Hepatocyte (in vitro differentiated cells): ENCODE measurements at regions not wholly inside any gene's neighbourhood (a gene's known extent, or its start where the extent isn't known, plus 50 kb on each side); places are given as distances from the start of the nearest gene placed in this dataset.

Source experiments
- DNase-seq: peaks from one replicate; pipeline ENCODE4 v3.0.0-alpha.2; 2016; ENCODE audit warnings: low spot score
- H2AFZ ChIP-seq: fragments of 200-600 bp; sonication (generic); 2 replicates; pipeline ENCODE4 v1.6.0; 2016; ENCODE audit warnings: antibody characterized with exemption, mild to moderate bottlenecking
- H3K27ac ChIP-seq: fragments of 200-600 bp; sonication (generic); 2 replicates; pipeline ENCODE4 v1.5.1; 2016; ENCODE audit warnings: mild to moderate bottlenecking
- H3K27me3 ChIP-seq: fragments of 200-600 bp; sonication (generic); 2 replicates; pipeline ENCODE4 v1.6.1; 2016
- H3K36me3 ChIP-seq: fragments of 200-600 bp; sonication (generic); replicated peaks from 2 replicates; pipeline ENCODE4 v1.5.1; 2016; ENCODE audit warnings: low read depth; ENCODE audit not compliant: insufficient read depth
- H3K4me1 ChIP-seq: fragments of 200-600 bp; sonication (generic); 2 replicates; pipeline ENCODE4 v1.5.1; 2016; ENCODE audit warnings: mild to moderate bottlenecking, moderate library complexity; ENCODE audit not compliant: insufficient read depth
- H3K4me2 ChIP-seq: fragments of 200-600 bp; sonication (generic); 2 replicates; pipeline ENCODE4 v1.6.0; 2016
- H3K4me3 ChIP-seq: fragments of 200-600 bp; sonication (generic); 2 replicates; pipeline ENCODE4 v1.5.1; 2016; ENCODE audit warnings: mild to moderate bottlenecking
- H3K79me2 ChIP-seq: fragments of 200-600 bp; sonication (generic); 2 replicates; pipeline ENCODE4 v1.6.0; 2017; ENCODE audit warnings: mild to moderate bottlenecking
- H3K9me2 ChIP-seq: fragments of 200-600 bp; sonication (generic); replicated peaks from 2 replicates; pipeline ENCODE4 v1.6.0; 2017; ENCODE audit warnings: mild to moderate bottlenecking; ENCODE audit not compliant: insufficient read depth
- H3K9me3 ChIP-seq: fragments of 200-600 bp; sonication (generic); 2 replicates; pipeline ENCODE4 v1.5.1; 2016; ENCODE audit warnings: low read depth, mild to moderate bottlenecking
- H4K20me1 ChIP-seq: fragments of 200-600 bp; sonication (generic); 2 replicates; pipeline ENCODE4 v1.6.0; 2016; ENCODE audit warnings: mild to moderate bottlenecking; ENCODE audit not compliant: insufficient read depth, poor library complexity, severe bottlenecking
- EZH2 ChIP-seq: fragments of 200-600 bp; sonication (generic); IDR thresholded peaks from 2 replicates; pipeline ENCODE4 v1.6.1; 2016; ENCODE audit warnings: antibody characterized with exemption, mild to moderate bottlenecking, borderline replicate concordance
- EZH2phosphoT487 ChIP-seq: fragments of 200-600 bp; sonication (generic); IDR thresholded peaks from one replicate; pipeline ENCODE4 v1.6.1; 2018; ENCODE audit warnings: antibody characterized with exemption, mild to moderate bottlenecking, low read depth, moderate library complexity; ENCODE audit not compliant: unreplicated experiment, severe bottlenecking
- WGBS: methylation state at CpG from one replicate; pipeline ENCODE4 v1.1.6; 2016; ENCODE audit warnings: low lambda C conversion rate; ENCODE audit errors: missing lambda C conversion rate; 5-methylcytosine and 5-hydroxymethylcytosine counted together
- TF ChIP-seq, protein P1 (sequence below): fragments of 200-600 bp; sonication (generic); IDR thresholded peaks from 2 replicates; pipeline ENCODE4 v1.5.1; 2016; ENCODE audit warnings: antibody characterized with exemption, mild to moderate bottlenecking; ENCODE audit not compliant: poor library complexity

DNA sequence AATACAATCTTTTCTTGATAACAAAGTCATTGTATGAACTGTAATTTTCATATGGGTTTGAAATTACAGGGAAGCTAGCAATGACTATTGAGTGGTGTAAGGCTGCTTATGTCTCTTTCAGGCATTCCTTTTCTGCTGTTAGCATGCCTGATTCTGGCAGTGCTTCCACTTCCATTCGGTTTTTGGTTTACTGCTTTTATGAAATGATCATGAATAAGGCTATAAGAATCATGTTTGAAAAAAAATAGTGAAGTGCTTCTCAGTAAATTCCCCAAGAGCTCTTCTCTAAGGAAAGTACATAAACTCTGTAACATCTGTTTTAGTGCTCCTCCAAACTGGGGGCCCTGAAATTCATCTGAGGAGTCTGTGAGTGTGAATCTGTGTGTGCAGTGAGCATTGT lies 434.0 kb upstream of the RGS6 start:
- no peaks in the 10 kb centered on the region for H3K36me3 ChIP-seq
- H3K4me1 ChIP-seq: no peaks in the 10 kb centered on the region
- H3K9me2 ChIP-seq: no peaks in the 10 kb centered on the region
- peaks cover 87% of the 10 kb centered on the region for H3K79me2 ChIP-seq
- no peak overlapping the region for H3K27ac ChIP-seq
- TF ChIP-seq EZH2phosphoT487 (no peak), EZH2 (no peak)
- TF ChIP-seq, protein P1, sequence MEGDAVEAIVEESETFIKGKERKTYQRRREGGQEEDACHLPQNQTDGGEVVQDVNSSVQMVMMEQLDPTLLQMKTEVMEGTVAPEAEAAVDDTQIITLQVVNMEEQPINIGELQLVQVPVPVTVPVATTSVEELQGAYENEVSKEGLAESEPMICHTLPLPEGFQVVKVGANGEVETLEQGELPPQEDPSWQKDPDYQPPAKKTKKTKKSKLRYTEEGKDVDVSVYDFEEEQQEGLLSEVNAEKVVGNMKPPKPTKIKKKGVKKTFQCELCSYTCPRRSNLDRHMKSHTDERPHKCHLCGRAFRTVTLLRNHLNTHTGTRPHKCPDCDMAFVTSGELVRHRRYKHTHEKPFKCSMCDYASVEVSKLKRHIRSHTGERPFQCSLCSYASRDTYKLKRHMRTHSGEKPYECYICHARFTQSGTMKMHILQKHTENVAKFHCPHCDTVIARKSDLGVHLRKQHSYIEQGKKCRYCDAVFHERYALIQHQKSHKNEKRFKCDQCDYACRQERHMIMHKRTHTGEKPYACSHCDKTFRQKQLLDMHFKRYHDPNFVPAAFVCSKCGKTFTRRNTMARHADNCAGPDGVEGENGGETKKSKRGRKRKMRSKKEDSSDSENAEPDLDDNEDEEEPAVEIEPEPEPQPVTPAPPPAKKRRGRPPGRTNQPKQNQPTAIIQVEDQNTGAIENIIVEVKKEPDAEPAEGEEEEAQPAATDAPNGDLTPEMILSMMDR: no peak
- no peak overlapping the region for H2AFZ ChIP-seq
- H3K4me2 ChIP-seq: peak overlapping the region; percentile 23
- 67% methylated on average over 1 of the region's 1 CpG for WGBS
- no peak for DNase-seq
- no peaks in the 10 kb centered on the region for H3K9me3 ChIP-seq
- H4K20me1 ChIP-seq: no peaks in the 10 kb centered on the region
- H3K27me3 ChIP-seq: no peaks in the 10 kb centered on the region
- no peak overlapping the region for H3K4me3 ChIP-seq

DNA sequence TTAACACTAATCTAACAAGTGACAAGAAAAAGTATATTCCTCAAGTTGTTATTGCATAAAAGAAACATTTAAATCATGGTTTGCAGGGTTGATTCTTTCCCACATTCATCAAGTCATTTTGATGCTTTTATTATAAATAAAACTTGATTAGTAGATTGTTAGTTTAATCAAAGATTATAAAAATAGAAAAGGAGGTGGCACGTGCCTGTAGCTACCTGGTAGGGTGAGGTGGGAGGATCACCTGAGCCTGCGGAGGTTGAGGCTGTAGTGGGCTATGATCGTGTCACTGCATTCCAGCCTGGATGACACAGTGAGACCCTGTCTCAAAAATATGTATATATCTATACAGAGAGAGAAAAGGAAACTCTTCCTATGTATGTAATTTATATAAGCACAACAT lies 433.2 kb upstream of the RGS6 start:
- DNase-seq: no peak
- no peaks in the 10 kb centered on the region for H4K20me1 ChIP-seq
- 87% methylated on average over 3 of the region's 3 CpGs for WGBS
- no peak overlapping the region for H2AFZ ChIP-seq
- H3K79me2 ChIP-seq: peaks cover 88% of the 10 kb centered on the region
- no peak for TF ChIP-seq EZH2phosphoT487
- TF ChIP-seq, protein P1: no peak
- TF ChIP-seq EZH2: no peak
- no peak overlapping the region for H3K4me3 ChIP-seq
- H3K9me2 ChIP-seq: no peaks in the 10 kb centered on the region
- no peak overlapping the region for H3K27ac ChIP-seq
- no peaks in the 10 kb centered on the region for H3K27me3 ChIP-seq
- H3K4me2 ChIP-seq: no peak overlapping the region
- no peaks in the 10 kb centered on the region for H3K4me1 ChIP-seq
- H3K9me3 ChIP-seq: no peaks in the 10 kb centered on the region
- no peaks in the 10 kb centered on the region for H3K36me3 ChIP-seq

DNA sequence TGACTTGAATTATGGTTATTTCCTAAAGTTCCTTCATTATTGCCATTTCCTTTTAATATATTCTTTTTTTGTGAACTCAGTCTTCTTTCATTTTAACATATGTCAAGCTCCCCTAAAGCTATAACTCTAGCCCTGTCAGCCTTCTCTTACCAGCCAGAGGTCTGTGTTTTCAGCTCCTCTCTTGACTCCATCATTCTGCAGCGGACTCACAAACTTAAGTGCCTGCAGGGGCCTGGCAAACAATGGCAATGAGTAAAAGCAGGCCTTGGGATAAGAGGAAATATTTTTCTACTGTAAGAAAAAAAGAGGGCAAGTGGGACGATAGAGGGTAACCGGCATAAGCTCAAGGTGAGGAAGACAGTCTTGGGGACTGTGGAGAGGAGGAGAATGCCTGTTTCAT lies 424.5 kb upstream of the RGS6 start:
- H3K9me3 ChIP-seq: no peaks in the 10 kb centered on the region
- H3K79me2 ChIP-seq: peaks cover 73% of the 10 kb centered on the region
- no peak overlapping the region for H3K4me3 ChIP-seq
- no peak overlapping the region for H2AFZ ChIP-seq
- H3K27ac ChIP-seq: no peak overlapping the region
- no peaks in the 10 kb centered on the region for H3K9me2 ChIP-seq
- no peaks in the 10 kb centered on the region for H3K36me3 ChIP-seq
- no peaks in the 10 kb centered on the region for H4K20me1 ChIP-seq
- no peaks in the 10 kb centered on the region for H3K4me1 ChIP-seq
- WGBS: 62% methylated on average over 3 of the region's 3 CpGs
- no peaks in the 10 kb centered on the region for H3K27me3 ChIP-seq
- TF ChIP-seq EZH2phosphoT487: no peak
- TF ChIP-seq, protein P1: no peak
- no peak for TF ChIP-seq EZH2
- no peak for DNase-seq
- no peak overlapping the region for H3K4me2 ChIP-seq

DNA sequence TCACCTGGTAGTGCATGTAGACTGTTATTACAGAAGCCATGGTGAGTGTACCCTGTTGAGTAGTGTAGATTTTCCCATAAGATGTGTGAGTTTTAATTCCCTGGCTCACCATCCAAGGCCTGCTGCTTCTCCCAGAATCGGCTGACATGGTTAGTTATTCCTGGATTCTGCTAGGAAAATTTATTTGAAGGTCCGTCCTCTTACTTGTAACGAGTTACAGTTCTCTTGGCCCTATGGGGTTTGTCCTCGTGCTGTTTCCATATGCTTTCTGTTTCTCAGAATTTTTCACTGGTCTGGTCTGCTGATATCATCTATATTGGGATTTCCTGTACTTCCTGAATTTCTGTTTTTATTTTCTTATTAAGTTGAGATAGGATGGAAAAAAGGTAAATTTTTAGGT lies 423.3 kb upstream of the RGS6 start:
- Histone ChIP-seq H3K27me3 (no peaks in the 10 kb centered on the region), H3K9me2 (no peaks in the 10 kb centered on the region), H3K36me3 (no peaks in the 10 kb centered on the region), H3K4me3 (no peak overlapping the region), H3K4me1 (no peaks in the 10 kb centered on the region), H2AFZ (no peak overlapping the region), H3K9me3 (no peaks in the 10 kb centered on the region), H3K4me2 (no peak overlapping the region), H3K79me2 (peaks cover 62% of the 10 kb centered on the region), H4K20me1 (no peaks in the 10 kb centered on the region), H3K27ac (no peak overlapping the region)
- no peak for DNase-seq
- TF ChIP-seq EZH2phosphoT487 (no peak), EZH2 (no peak)
- TF ChIP-seq, protein P1: no peak
- 82% methylated on average over 4 of the region's 4 CpGs for WGBS
